Stromal cell of bone marrow (primary cell): ENCODE measurements at regions not wholly inside any gene's neighbourhood (a gene's known extent, or its start where the extent isn't known, plus 50 kb on each side); places are given as distances from the start of the nearest gene placed in this dataset.

Experiments
- DNase-seq: peaks from one replicate; pipeline ENCODE4 v3.0.0-alpha.2; 2012; ENCODE audit warnings: low read depth

DNA sequence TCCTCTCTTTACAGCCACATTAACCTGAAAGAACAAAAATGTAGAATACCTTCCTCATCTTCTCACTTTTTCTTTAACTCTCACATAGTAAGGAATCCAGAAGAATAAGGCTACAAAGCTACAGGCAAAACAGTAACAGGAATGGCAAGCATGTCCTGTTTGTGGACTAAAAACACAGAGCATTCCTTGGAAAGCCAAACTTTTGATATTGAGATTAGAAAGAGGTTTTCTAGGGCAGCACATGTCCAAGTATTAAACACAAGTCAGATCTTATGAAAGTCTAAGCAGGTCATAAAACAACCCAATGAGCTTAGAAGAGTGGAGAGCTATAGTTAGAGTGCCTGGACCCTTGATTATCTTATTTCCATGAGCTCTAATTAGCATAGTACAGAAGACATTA lies 58.2 kb upstream of the FAM9C start:
- DNase-seq, result no peak

DNA sequence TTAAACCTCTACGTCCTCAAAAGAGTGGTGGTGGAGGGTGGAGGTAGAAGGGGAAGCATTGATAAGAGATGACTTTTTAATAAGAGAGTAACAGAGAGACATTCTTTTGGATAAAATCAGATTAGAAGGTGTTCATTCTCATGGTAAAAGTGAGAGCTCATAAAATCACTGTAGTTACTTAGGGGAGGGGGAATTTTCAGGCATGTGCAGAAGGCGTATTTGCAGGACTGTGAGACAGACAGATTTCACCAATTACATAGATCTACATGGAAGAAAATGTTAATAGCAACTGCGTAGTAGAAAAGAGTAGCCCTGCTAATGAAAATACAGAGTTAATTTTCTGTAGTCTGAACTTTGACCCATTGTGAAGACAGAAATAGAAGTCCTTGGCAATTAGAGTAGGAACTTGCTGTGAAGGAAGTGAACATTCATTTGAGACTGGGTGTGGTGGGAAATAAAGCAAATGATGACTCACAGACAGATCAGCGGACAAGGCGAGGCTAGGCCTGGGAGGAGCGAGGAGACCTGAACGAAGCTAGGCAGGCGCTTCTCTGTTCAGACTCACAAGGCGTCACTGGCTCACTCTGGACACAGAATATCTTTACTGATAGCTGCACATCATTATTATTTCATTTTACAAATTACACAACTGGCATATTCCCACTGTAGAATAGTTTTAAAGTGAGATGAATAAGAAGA lies 57.2 kb upstream of the FAM9C start:
- DNase-seq, result peak; percentile 81

DNA sequence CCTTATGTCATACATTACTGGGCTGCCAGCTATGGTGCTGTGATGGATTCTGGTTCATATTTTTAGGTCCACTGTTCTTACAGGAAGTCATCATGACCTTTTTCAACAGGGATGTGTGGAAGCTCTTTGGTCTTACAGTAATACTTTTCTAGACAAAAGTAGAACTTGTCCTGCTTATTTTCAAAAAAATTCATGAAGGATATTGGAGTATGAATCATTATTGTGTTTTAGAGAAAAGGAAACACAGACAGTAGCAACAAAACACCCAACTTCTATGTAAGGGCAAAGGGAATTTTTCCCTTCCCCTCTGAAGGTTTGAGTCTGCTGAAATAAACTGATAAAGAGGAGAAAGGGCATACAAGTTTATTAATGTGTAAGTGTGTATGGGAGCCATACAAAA lies 54.7 kb upstream of the FAM9C start:
- no peak for DNase-seq

DNA sequence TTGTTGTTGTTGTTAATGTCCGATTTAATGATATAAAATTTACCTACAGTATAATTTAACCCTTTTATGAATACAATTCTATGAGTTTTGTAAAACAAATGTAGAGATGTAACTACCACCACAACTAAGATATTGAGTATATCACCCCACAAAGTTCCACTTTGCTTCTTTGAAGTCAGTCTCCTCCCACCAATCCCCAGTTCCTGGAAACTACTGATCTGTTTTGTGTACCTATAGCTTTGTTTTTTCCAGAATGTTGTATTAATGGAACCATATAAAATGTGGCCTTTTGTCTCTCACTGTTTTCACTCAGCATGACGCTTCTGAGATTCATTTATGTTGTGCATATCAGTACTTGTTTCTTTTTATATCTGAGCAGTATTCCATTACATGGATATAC lies 52.3 kb upstream of the FAM9C start:
- no peak for DNase-seq

DNA sequence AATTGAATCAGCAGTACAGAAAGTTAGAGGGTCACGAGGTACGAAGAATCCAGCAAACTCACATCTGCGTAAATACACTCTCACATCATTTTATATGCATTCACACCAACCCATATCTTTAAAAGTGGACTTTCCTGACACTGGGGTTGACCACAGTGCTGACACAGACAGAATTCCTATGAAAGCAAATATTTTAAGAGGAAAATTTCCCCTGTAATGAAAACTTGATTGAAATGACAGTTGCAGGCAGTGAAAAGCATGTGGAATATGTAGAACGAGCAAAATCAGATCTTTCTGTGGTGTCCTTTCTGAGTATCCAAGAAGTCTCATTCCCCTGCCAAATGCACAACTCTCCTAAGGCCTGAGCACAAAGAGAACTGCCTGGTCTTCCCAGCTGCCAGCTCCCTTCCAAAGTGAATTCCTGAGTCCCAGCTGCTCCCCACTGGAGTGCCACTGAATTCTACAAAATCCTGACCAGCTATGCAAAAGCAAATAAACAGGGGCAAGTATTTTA lies 50.5 kb upstream of the FAM9C start:
- no peak for DNase-seq

DNA sequence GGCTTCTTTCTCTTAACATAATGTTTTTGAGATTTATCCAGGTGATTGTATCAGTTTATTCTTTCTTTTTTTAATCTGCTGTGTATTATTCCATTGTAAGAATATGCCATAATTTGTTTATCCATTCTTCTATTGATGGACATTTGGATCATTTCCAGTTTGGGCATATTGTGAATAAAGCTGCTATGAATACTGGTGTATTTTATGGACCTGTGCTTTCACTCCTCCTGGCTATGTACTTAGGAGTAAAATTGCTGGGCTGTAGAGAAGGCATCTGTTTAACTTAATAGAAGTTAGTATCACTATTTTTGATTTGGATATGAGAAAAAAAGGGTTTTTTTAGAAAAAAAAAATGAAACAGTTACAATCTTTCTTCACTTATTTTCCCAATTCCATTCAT lies 50.0 kb upstream of the FAM9C start:
- DNase-seq, result no peak
